NCI-H460 (cell line): ENCODE measurements at regions not wholly inside any gene's neighbourhood (a gene's known extent, or its start where the extent isn't known, plus 50 kb on each side); places are given as distances from the start of the nearest gene placed in this dataset.

Source experiments
- DNase-seq: peaks from one replicate; pipeline ENCODE4 v3.0.0-alpha.2; 2016; ENCODE audit warnings: low read depth; ENCODE audit errors: extremely low read depth

GRCh38 chr22:48952256-48953102, 875.2 kb downstream of the BRD1 start:
- no peak for DNase-seq

GRCh38 chr22:48951836-48952235, 875.8 kb downstream of the BRD1 start:
- DNase-seq: no peak

DNA sequence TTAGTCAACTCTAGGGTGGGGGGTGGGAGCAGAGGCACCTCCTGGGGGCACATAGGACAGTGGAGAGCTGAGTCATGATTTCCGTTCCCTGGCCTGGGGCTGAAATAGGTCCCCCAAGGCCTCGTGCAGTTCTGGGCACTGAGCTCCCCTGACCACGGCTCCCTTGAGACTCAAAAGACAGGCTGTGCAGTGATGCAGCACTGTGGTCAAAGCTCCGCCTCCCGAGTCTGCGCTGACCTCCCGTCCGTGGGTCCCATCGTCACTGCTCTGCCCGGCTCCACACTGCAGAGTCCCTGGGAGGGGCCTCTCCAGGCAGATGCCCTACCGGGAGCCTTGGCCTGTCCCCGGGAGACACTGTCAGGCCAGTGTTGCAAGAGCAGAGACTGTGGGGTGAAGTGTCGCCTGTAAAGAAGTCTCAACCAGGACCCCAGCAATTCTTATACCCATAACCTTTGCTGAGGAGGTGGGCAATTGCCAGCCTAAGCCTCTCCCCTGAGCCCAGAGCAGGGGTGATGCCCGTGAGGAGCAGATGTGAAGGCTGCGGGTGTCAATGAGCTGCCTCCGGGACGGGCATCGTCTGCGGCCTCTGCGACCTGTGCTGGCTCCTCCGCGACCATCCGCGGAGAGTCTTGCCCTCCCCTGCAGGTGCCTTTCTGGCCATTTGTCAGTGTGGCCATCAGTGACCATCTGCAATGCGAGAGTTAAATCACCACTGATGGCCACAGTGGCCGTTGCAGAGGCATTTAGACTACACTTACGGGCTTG, 877.3 kb downstream of the BRD1 start:
- DNase-seq: no peak

DNA sequence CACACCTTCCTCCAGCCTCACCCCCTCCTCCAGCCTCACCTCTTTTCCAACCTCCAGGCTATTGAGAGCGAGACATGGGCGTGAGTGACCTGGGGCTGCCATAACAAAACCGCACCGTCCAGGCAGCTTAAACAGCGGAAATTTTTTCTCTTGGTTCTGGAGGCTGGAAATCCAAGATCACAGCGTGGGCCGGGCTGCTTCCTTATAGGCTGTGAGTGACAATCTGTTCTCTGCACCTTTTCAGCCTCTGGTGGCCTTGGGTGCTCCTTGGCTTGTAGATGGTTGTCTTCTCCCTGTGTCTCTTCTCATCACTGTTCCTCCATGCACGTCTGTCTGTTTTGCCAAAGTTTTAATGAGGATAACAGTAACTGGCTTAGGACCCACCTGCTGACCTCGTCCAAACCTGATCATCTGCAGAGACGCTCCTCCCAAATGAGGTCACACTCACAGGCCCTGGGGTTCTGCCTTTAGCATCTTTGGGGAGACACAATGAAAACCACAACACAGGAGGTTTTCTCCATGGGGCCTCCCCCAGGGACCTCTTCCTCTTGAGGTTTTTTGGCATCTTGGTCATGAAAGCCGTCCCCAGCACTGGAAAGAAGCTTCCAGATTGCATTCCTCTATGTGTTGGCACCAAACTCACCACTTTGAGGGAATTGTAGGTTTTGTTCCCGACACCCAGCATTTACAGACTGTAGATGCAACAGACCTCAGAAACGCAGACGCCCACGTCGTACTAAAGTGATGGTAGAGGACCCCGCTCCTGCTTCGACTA, 878.1 kb downstream of the BRD1 start:
- no peak for DNase-seq

GRCh38 chr22:48948575-48949170, 879.0 kb downstream of the BRD1 start:
- DNase-seq: no peak

GRCh38 chr22:48947636-48948035, 880.0 kb downstream of the BRD1 start:
- DNase-seq: no peak

DNA sequence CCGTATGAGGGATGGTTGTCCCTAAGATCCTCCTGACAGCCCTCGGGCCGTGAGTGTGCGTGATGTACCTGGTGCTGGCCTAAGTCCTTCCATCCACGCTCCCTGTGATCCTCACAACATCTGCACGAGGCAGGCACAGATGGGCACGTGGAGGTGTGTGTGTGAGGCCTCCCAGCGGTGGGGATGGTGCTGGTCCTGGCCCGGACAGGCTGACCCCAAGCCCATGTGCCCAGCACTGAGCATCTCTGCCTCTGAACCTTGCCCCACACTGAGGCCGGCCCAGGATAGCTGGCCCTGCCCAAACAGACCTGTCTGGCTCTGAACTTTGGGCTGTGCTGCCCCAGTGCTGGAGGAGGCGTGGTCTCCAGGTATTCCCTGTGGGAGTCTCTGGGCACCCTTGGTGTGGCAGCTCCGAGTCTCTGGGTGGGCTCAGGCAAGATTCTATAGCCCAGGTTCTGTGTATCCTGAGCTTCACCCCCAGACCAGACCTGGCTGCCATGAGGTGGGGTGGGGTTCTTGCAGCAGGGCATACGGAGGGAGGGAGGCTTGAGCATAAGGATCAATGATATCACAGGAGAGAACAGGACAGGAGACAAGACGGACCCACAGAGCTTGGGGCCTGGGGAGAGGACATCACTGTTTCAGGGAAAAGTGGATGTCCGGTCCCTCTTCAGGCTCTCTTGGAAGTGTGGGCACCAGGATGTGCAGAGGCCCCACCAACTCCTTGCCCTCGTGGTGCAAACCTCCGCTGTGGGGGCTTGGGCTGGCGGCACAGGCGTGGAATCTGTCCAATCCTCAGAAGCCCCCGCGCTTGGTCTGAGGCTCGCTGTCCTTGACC, 881.8 kb downstream of the BRD1 start:
- no peak for DNase-seq

- DNase-seq: no peak
These were observed 882.7 kb downstream of the BRD1 start for GRCh38 chr22:48944751-48945620.

DNA sequence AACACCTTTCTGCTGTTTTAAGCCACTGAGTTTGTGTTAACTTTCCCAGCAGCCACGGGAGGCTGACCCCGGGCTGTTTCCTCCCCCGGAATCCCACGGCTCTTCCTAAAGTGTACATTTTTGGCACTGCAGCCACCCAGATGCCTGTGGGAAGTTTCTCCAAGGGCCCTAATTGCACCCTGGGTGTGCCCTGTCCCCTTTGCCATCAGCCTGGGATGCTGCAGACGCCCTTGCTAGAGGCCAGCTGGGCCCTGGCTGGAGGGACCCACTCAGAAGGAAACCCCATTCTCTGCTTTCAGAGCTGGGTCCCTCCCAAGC, 883.3 kb downstream of the BRD1 start:
- DNase-seq: no peak

- DNase-seq: peak; percentile 23
These were observed 883.9 kb downstream of the BRD1 start for GRCh38 chr22:48943567-48944432.

GRCh38 chr22:48942698-48943566, 884.7 kb downstream of the BRD1 start:
- no peak for DNase-seq

DNA sequence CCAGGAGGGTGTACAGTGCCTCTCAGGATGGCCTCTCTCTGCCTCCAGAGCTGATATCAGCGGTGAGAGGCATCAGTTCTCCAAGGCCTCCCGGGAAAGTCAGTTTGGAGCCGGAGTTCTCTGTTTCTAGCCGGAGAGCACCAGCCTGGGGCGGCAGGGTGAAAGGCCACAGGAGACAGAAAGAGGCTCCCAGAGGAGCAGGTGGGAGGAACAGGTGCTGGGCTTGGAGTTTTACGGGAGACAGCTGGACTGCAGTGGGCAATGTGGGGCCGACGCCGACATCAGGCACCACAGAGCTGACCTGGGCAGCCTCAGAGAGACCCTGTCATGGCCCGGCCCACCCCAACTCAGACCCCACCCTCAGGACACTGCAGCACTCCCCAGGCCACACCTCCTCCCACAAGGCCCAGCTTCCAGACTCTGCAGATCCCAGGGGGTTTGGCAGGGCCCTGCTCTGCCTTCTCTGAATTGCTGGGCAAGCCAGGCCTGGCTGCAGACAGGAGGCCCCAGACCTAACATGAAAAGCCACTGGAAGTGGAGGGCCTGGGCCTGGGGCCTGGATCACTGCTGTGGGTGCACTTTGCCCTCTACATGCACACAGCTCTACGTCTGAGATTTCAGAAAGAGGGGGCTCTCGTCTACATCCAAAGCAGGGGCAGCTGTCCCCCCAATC, 885.6 kb downstream of the BRD1 start:
- no peak for DNase-seq

DNA sequence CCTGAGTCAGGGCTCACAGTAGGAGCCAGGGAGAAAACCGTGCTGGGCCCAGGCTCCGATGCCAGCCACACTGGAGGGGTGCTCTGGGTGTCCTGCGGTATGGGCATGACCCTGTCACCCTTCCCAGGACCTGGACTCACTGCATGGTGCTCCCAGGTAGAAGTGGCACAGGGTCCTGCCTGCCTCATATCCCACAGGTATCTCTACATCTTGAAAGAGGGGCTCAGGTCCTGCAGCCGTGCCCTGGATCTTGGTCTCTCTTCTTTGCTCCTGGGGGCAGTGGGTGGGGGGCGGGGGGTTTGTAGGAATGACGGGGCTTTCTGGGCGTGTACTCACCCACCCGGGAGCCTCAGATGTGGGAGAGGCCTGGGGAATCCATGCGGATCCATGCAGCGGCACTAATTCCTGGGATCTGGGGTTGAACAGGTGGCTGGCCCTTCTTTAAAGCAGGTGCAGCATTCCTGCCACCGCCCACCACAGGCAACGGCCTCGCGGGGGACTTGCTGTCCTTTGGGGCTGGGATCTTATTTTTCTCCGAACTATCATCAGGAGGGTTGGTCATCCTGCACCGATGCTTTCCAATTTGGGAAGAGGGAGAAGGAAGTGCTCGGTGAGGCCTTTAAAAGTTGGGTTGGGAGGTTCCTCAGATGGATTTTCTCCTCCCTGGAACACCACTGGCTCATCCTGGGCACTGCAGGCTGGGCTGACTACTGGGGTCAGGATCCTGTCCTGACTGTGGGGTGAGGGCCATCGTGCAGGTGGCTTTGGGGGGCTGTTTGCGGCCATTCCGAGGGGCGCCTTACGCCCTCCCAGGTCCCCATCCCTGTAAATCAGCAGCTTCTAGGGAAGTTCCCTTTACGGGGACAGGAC, 886.4 kb downstream of the BRD1 start:
- no peak for DNase-seq

DNA sequence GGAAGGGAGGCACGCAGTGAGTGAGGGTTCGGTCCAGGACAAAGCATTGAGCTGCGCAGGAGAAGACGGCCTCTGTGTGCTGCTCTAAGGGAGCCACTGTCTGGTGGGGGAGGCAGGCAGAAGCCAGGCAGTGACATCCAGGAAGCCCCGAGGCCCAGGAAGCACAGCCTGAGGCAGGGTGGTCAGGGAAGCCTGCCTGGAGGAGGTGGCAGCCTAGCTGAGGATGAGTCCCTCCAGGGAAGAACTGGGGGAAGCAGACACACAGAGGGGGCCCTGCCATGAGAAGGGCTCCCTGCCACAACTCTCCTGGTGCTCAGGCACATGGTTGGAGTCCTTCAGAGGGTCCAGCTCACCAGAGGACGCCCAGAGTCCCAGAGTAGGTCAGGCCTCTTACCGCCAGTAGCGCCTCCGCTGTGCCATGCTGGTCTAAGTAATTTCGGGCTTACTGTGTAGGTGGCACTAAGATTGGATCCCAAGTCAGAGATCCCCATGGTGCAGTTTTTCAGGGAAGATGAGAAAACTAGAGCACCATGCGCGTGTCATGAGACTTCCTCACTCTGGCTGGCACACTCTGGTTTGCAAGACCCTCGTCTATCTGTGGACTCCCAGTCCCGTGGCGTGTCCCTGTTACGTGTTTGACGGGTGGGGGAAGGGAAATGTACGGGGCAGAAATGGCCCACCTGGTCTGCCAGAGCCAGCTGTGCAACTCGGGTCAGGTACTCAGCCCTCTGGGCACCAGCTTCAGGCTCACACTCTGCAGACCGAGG, 887.2 kb downstream of the BRD1 start:
- DNase-seq: no peak
